CD4-positive, alpha-beta memory T cell (primary cell): ENCODE measurements at regions not wholly inside any gene's neighbourhood (a gene's known extent, or its start where the extent isn't known, plus 50 kb on each side); places are given as distances from the start of the nearest gene placed in this dataset.

Source experiments
- CTCF ChIA-PET: fragments of 350-600 bp; sonication (Branson Sonifier 250); formaldehyde crosslinking; loops from one replicate; lab custom pipeline; 2021; ENCODE audit warnings: inconsistent platforms; ENCODE audit not compliant: partially characterized antibody; lab: Charles Lee
- POLR2A ChIA-PET: fragments of 350-600 bp; sonication (Branson Sonifier 250); formaldehyde crosslinking; loops from one replicate; lab custom pipeline; 2021; ENCODE audit not compliant: partially characterized antibody; lab: Charles Lee
- DNase-seq, 5 donors: peaks; one replicate each; pipeline versions ENCODE4 v3.0.0 to v3.0.0-alpha.2; 2020 to 2022; ENCODE audit warnings: mixed read lengths in 1 of 5
- H3K27ac ChIP-seq: one replicate; pipeline ENCODE4 v1.7.0; 2013; ENCODE audit warnings: low read depth, low read length
- H3K27me3 ChIP-seq: 2 replicates; pipeline ENCODE4 v1.7.0; 2013; ENCODE audit warnings: mild to moderate bottlenecking, low read length, moderate library complexity; ENCODE audit not compliant: insufficient read depth
- H3K36me3 ChIP-seq: 2 replicates; pipeline ENCODE4 v1.7.0; 2013; ENCODE audit warnings: mild to moderate bottlenecking, low read length, moderate library complexity; ENCODE audit not compliant: insufficient read depth
- H3K4me1 ChIP-seq: 2 replicates; pipeline ENCODE4 v1.7.0; 2013; ENCODE audit warnings: mild to moderate bottlenecking, low read length, moderate library complexity; ENCODE audit not compliant: insufficient read depth
- H3K4me3 ChIP-seq, 2 donors: one replicate each; pipeline ENCODE4 v1.7.0; 2013; ENCODE audit warnings: low read length in 2 of 2, mild to moderate bottlenecking in 1 of 2
- H3K9me3 ChIP-seq, 2 donors: one replicate each; pipeline ENCODE4 v1.7.0; 2013; ENCODE audit warnings: low read length in 2 of 2, control low read depth in 1 of 2; ENCODE audit not compliant: control insufficient read depth in 1 of 2
- H3K27ac Mint-ChIP-seq, 7 donors: one replicate each; pipeline ENCODE4 v1.8.0; 2020 to 2021; ENCODE audit warnings: mixed read lengths in 7 of 7, mild to moderate bottlenecking in 6 of 7, inconsistent platforms in 3 of 7, moderate library complexity in 3 of 7
- H3K27me3 Mint-ChIP-seq, 2 donors: one replicate each; pipeline ENCODE4 v1.8.0; 2020 to 2021; ENCODE audit warnings: mixed read lengths in 2 of 2
- H3K36me3 Mint-ChIP-seq, 2 donors: one replicate each; pipeline ENCODE4 v1.8.0; 2020 to 2021; ENCODE audit warnings: mixed read lengths in 2 of 2, inconsistent platforms in 1 of 2, mild to moderate bottlenecking in 1 of 2
- H3K4me1 Mint-ChIP-seq, 4 donors: one replicate each; pipeline ENCODE4 v1.8.0; 2020 to 2021; ENCODE audit warnings: mixed read lengths in 4 of 4, mild to moderate bottlenecking in 1 of 4
- H3K4me3 Mint-ChIP-seq, 8 donors: one replicate each; pipeline ENCODE4 v1.8.0; 2020 to 2021; ENCODE audit warnings: mixed read lengths in 8 of 8, mild to moderate bottlenecking in 7 of 8, moderate library complexity in 6 of 8, inconsistent platforms in 3 of 8
- H3K9me3 Mint-ChIP-seq, 8 donors: one replicate each; pipeline ENCODE4 v1.8.0; 2020 to 2021; ENCODE audit warnings: mixed read lengths in 8 of 8, mild to moderate bottlenecking in 5 of 8, inconsistent platforms in 3 of 8, moderate library complexity in 1 of 8
- intact Hi-C: fragments of 100-400 bp; cut with micrococcal nuclease; formaldehyde crosslinking; loops from one replicate; pipeline ENCODE4 v1.15.1; 2023

DNA sequence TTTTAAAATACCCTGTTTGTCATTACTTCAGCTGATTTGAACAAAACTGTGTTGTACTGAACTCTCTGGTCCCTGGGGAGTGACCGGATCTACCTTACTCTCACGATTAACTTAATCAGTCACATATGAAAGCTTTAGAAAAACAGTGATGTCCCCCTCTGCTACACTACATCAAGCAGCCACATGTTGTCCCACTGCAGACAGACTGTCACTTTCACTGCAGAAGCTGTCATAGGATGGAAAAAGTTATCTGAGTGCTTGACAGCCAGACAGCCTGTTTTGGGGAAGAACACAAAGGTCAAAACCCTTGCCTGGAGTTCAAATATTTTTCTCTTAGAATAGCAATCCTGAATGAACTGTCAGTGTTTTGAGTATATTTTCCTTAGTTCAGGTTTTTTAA is 546.4 kb downstream of the DTWD2 start:
- DNase-seq: no peak
- H3K4me3 ChIP-seq: no peak overlapping the region
- Mint-ChIP-seq H3K36me3 (no peaks in the 10 kb centered on the region), H3K4me1 (no peaks in the 10 kb centered on the region), H3K9me3 (peaks cover 0 to 1% (median 0%) of the 10 kb centered on the region in 8 donors), H3K27me3 (no peaks in the 10 kb centered on the region), H3K27ac (no peak overlapping the region), H3K4me3 (no peak overlapping the region)
- H3K9me3 ChIP-seq: no peaks in the 10 kb centered on the region
- ChIA-PET CTCF (no interaction called here), POLR2A (no interaction called here)
- no peak overlapping the region for H3K27ac ChIP-seq
- H3K4me1 ChIP-seq: no peaks in the 10 kb centered on the region
- intact Hi-C loops: no loop called here
- no peaks in the 10 kb centered on the region for H3K36me3 ChIP-seq
- no peaks in the 10 kb centered on the region for H3K27me3 ChIP-seq

DNA sequence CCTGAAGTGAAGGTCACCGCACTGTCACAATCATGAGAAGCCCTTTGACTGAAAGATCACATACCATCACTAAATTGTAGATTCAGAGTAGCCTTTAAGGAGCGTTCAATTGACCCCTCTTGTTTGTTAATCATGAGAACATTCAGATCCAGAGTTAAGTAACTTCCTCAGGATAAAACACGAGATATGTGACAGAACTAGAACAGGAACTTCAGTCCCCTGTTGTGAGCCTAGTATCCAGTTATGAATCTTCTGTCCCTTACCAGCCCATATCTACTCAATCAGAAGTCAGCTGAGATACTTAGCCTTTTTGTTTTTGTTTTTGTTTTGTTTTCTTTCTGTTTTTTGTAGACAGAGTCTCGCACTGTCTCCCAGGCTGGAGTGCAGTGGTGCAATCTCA is 547.3 kb downstream of the DTWD2 start:
- H3K4me3 ChIP-seq: no peak overlapping the region
- no peak overlapping the region for H3K27ac ChIP-seq
- Mint-ChIP-seq H3K9me3 (peaks cover 0 to 4% (median 0%) of the 10 kb centered on the region in 8 donors), H3K4me3 (no peak overlapping the region), H3K27me3 (no peaks in the 10 kb centered on the region), H3K36me3 (no peaks in the 10 kb centered on the region), H3K4me1 (no peaks in the 10 kb centered on the region), H3K27ac (no peak overlapping the region)
- intact Hi-C loops: no loop called here
- no peaks in the 10 kb centered on the region for H3K9me3 ChIP-seq
- CTCF ChIA-PET: no interaction called here
- H3K36me3 ChIP-seq: no peaks in the 10 kb centered on the region
- no peaks in the 10 kb centered on the region for H3K27me3 ChIP-seq
- no peak for DNase-seq
- POLR2A ChIA-PET: no interaction called here
- no peaks in the 10 kb centered on the region for H3K4me1 ChIP-seq

DNA sequence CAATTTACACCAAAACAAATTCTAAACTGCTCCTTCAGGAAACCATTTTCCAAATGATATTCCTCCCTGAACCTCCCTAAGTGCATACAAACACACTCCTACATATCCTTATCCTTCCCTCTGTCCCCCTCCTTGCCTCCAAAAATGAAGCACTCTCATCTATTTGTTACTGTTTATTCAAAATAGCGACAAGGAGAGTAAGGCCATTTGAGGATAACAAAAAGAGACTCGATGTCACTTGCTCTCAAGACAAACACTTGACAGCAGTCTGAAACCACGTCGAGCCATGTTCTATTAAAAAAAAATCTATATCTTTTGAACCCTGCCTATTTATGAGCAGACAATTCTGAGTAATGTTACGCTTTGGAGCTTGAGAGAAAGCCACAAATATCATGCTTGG is 547.9 kb downstream of the DTWD2 start:
- Mint-ChIP-seq H3K9me3 (peaks cover 0 to 4% (median 0%) of the 10 kb centered on the region in 8 donors), H3K4me1 (no peaks in the 10 kb centered on the region), H3K27me3 (no peaks in the 10 kb centered on the region), H3K36me3 (no peaks in the 10 kb centered on the region), H3K4me3 (no peak overlapping the region), H3K27ac (no peak overlapping the region)
- CTCF ChIA-PET: no interaction called here
- DNase-seq: no peak
- H3K4me3 ChIP-seq: no peak overlapping the region
- no peaks in the 10 kb centered on the region for H3K9me3 ChIP-seq
- no peaks in the 10 kb centered on the region for H3K27me3 ChIP-seq
- POLR2A ChIA-PET: no interaction called here
- H3K36me3 ChIP-seq: no peaks in the 10 kb centered on the region
- H3K4me1 ChIP-seq: no peaks in the 10 kb centered on the region
- intact Hi-C loops: no loop called here
- H3K27ac ChIP-seq: no peak overlapping the region

DNA sequence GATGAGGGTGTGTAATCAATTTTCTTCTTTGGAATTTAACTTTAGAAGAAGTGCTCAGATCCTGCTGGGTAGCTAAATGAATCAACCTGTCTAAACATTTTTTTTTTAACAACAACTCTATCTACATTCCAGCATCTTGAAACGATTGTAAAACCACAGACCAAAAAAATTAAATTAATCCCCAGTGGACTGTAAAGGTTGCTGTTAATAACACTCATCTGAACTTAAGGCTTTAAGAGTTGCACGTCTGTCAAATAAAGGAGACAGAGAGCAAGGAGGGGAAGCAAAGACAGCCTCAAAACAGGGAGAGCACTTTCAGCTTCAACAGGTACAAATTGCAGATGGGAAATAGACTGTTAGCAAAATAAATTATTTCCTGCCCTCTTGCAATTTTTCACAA is 548.5 kb downstream of the DTWD2 start:
- Histone ChIP-seq H3K36me3 (no peaks in the 10 kb centered on the region), H3K27me3 (no peaks in the 10 kb centered on the region), H3K9me3 (no peaks in the 10 kb centered on the region), H3K4me3 (no peak overlapping the region), H3K27ac (no peak overlapping the region), H3K4me1 (no peaks in the 10 kb centered on the region)
- Mint-ChIP-seq H3K27ac (no peak overlapping the region), H3K36me3 (no peaks in the 10 kb centered on the region), H3K4me3 (no peak overlapping the region), H3K4me1 (no peaks in the 10 kb centered on the region), H3K9me3 (peaks cover 0 to 4% (median 0%) of the 10 kb centered on the region in 8 donors), H3K27me3 (no peaks in the 10 kb centered on the region)
- no peak for DNase-seq
- CTCF ChIA-PET: no interaction called here
- POLR2A ChIA-PET: no interaction called here
- intact Hi-C loops: no loop called here

DNA sequence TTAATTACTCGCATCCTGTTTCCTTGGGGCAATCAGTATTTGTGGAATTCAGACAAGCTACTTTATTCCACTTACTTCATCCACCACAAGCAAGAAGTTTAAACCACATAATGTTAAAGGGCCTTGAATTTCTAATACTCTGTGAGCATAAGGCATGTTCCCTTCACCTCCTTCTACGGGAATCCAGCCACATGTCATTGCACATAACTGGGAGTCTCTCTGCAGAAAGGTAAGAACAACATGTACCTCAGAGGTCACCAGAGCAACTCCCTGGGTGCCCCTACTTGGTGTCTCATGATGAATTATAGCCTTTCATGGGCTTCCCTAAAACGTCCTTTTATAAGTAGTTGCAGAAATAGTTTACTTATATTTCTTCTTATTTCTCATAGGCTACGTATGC is 553.2 kb downstream of the DTWD2 start:
- H3K4me3 Mint-ChIP-seq: no peak overlapping the region
- H3K27me3 Mint-ChIP-seq: no peaks in the 10 kb centered on the region
- Histone ChIP-seq H3K27me3 (no peaks in the 10 kb centered on the region), H3K36me3 (no peaks in the 10 kb centered on the region), H3K27ac (no peak overlapping the region), H3K9me3 (no peaks in the 10 kb centered on the region), H3K4me3 (no peak overlapping the region), H3K4me1 (no peaks in the 10 kb centered on the region)
- intact Hi-C loops: no loop called here
- no peaks in the 10 kb centered on the region for H3K4me1 Mint-ChIP-seq
- POLR2A ChIA-PET: no interaction called here
- CTCF ChIA-PET: no interaction called here
- DNase-seq: no peak
- H3K9me3 Mint-ChIP-seq: peaks cover 0 to 7% (median 0%) of the 10 kb centered on the region in 8 donors
- no peaks in the 10 kb centered on the region for H3K36me3 Mint-ChIP-seq
- H3K27ac Mint-ChIP-seq: no peak overlapping the region

DNA sequence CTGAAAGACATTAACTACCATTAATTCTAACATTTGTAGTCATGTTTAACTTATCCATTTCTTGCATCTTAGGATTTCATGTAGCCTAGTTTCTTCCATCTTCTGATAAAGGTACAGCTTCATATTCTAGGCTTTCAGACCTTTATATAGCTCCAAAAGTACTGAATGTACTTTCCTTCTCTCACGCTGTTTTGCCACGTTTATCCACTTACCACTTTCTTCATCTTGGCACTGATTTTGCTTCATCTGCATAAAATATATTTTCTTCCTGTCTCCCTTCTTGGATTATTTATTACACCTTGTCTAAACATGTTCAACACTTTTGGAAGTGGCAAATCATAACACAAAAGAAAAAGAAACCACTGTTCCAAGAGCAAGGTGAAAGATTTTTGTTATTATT is 553.8 kb downstream of the DTWD2 start:
- Histone ChIP-seq H3K4me1 (no peaks in the 10 kb centered on the region), H3K36me3 (no peaks in the 10 kb centered on the region), H3K27me3 (no peaks in the 10 kb centered on the region), H3K4me3 (no peak overlapping the region), H3K27ac (no peak overlapping the region), H3K9me3 (no peaks in the 10 kb centered on the region)
- DNase-seq: no peak
- H3K27me3 Mint-ChIP-seq: no peaks in the 10 kb centered on the region
- no peaks in the 10 kb centered on the region for H3K4me1 Mint-ChIP-seq
- H3K4me3 Mint-ChIP-seq: no peak overlapping the region
- peaks cover 0 to 7% (median 0%) of the 10 kb centered on the region in 8 donors for H3K9me3 Mint-ChIP-seq
- no peak overlapping the region for H3K27ac Mint-ChIP-seq
- ChIA-PET CTCF (no interaction called here), POLR2A (no interaction called here)
- no peaks in the 10 kb centered on the region for H3K36me3 Mint-ChIP-seq
- intact Hi-C loops: no loop called here

DNA sequence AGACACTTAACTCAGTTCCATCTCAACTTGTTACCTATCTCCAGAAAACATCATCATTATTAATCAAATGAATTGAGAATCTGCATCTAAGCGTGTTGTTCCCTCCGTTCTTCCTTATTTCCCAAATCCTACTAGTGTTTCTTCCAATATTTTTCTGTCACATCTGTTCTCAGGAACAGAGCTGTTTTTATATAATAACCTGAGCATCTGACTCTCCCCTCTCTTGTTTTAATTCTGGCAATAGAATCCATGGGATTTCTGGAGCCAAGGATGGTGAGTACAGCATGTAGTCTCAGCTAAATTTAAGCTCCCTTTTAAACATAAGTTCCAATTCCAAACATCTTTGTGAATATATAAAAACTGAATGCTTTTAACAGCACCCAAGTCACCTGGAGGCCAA is 558.3 kb downstream of the DTWD2 start:
- Histone ChIP-seq H3K4me1 (no peaks in the 10 kb centered on the region), H3K27ac (no peak overlapping the region), H3K36me3 (no peaks in the 10 kb centered on the region), H3K9me3 (no peaks in the 10 kb centered on the region), H3K27me3 (no peaks in the 10 kb centered on the region), H3K4me3 (no peak overlapping the region)
- no peak overlapping the region for H3K4me3 Mint-ChIP-seq
- intact Hi-C loops: no loop called here
- H3K27ac Mint-ChIP-seq: no peak overlapping the region
- DNase-seq: no peak
- no peaks in the 10 kb centered on the region for H3K27me3 Mint-ChIP-seq
- no peaks in the 10 kb centered on the region for H3K4me1 Mint-ChIP-seq
- H3K9me3 Mint-ChIP-seq: peaks cover 0 to 7% (median 2%) of the 10 kb centered on the region in 8 donors
- ChIA-PET CTCF (no interaction called here), POLR2A (no interaction called here)
- H3K36me3 Mint-ChIP-seq: no peaks in the 10 kb centered on the region

DNA sequence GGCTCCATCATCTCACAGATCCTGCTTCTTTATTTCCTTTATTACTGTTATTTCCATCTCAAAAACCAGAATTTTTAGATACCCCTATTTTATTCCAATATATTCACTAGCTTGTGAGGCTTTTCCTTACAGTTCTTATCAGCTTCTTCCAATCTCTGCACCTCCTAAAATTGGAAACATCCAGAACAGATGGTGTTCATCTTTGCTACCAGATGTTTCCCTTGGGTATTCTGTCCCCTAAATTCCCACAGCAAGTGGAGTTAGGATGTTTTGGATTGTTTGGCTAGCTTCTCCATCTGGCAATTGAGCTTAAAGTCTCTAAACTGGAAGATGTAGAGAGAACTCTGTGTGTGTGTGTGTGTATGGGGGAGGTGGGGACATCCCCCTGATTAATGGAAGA is 580.4 kb downstream of the DTWD2 start:
- no peak overlapping the region for H3K4me3 Mint-ChIP-seq
- Histone ChIP-seq H3K27me3 (no peaks in the 10 kb centered on the region), H3K27ac (no peak overlapping the region), H3K36me3 (no peaks in the 10 kb centered on the region), H3K4me1 (no peaks in the 10 kb centered on the region), H3K9me3 (no peaks in the 10 kb centered on the region), H3K4me3 (no peak overlapping the region)
- no peaks in the 10 kb centered on the region for H3K27me3 Mint-ChIP-seq
- intact Hi-C loops: no loop called here
- no peaks in the 10 kb centered on the region for H3K36me3 Mint-ChIP-seq
- no peak for DNase-seq
- CTCF ChIA-PET: no interaction called here
- POLR2A ChIA-PET: no interaction called here
- no peaks in the 10 kb centered on the region for H3K4me1 Mint-ChIP-seq
- peaks cover 0 to 21% (median 6%) of the 10 kb centered on the region in 8 donors for H3K9me3 Mint-ChIP-seq
- H3K27ac Mint-ChIP-seq: no peak overlapping the region
